ENCODE measurements at regions not wholly inside any gene's neighbourhood (a gene's known extent, or its start where the extent isn't known, plus 50 kb on each side); places are given as distances from the start of the nearest gene placed in this dataset.
"Not testable (repeated sequence)": the region's sequence is repeated elsewhere in the genome, so short reads cannot be mapped to it uniquely, and the experiment has no call there.

DNA sequence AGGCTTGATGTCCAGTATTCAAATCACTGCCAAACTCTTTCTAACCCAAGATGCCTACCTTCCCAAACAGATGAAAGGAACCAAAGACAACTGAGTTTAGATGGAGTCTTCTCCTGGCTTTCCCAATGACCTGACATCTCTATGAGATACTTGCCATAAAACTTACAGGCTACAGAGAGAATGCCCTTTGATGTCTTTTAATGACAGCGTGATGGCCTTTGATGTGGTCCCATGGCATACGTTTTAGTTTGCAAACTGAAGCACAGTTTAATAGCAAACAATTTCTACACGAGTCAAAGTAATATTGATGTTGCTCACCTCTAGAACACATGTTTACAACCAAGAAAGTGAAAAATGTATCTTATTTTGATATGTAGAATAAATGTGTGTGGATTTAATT lies 73.2 kb downstream of the ZIC4 start:
- CTCF ChIA-PET, result no interaction called here
- H3K4me3 Mint-ChIP-seq, result no peak overlapping the region
- intact Hi-C loops (cut with micrococcal nuclease), result no loop called here
- peaks cover 4% of the 10 kb centered on the region for H3K27me3 Mint-ChIP-seq (ENCODE audit: low read depth)
- no peak for DNase-seq
- no peaks in the 10 kb centered on the region for H3K4me1 Mint-ChIP-seq (ENCODE audit: low read depth)
- no peaks in the 10 kb centered on the region for H3K36me3 Mint-ChIP-seq (ENCODE audit: low read depth)
- H3K27ac Mint-ChIP-seq, result no peak overlapping the region
- no peaks in the 10 kb centered on the region for H3K9me3 Mint-ChIP-seq

DNA sequence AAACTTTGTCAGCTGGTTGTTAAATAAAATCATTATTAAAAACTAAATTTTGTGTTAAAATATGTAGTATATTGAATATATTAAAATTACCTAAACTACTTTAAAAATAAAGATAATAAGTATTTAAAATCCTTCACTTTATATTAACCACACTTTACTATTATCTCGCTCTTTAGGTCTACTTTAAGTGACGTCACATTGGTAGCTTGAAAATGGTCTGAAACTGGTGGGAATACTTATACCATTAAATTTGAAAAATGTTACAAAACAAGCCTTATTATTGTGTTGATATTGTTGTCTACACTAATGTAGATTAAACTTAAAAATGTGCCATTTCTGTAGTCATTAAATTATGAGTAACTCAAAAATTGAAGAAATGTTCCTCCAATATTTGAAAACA lies 77.6 kb downstream of the ZIC4 start:
- no peak for DNase-seq
- H3K4me3 Mint-ChIP-seq, result no peak overlapping the region
- H3K4me1 Mint-ChIP-seq (ENCODE audit: low read depth), result no peaks in the 10 kb centered on the region
- intact Hi-C loops (cut with micrococcal nuclease), result no loop called here
- no peak overlapping the region for H3K27ac Mint-ChIP-seq
- CTCF ChIA-PET, result no interaction called here
- H3K27me3 Mint-ChIP-seq (ENCODE audit: low read depth), result peaks cover 2% of the 10 kb centered on the region
- no peaks in the 10 kb centered on the region for H3K9me3 Mint-ChIP-seq
- H3K36me3 Mint-ChIP-seq (ENCODE audit: low read depth), result no peaks in the 10 kb centered on the region

DNA sequence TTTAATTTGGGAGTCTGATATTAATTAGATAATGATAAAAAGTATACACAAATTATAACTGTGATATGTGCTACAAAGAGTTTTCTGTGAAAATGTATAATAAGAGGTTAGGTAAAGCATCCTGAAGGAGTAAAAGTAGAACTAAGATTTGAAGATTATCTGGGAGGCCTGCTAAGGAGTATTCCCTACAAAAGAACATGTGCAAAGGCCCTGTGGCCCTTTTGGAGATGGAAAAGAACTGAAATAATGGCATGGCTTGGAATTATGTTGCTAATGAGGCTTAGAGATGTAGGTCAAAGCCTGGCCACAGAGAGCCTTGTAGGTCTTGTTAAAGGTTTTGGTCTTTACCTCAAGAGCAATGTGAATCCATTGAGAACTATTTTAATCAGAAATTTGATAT lies 82.0 kb downstream of the ZIC4 start:
- no peak for DNase-seq
- H3K4me1 Mint-ChIP-seq (ENCODE audit: low read depth), result no peaks in the 10 kb centered on the region
- no peak overlapping the region for H3K4me3 Mint-ChIP-seq
- intact Hi-C loops (cut with micrococcal nuclease), result no loop called here
- H3K27ac Mint-ChIP-seq, result no peak overlapping the region
- no peaks in the 10 kb centered on the region for H3K36me3 Mint-ChIP-seq (ENCODE audit: low read depth)
- H3K9me3 Mint-ChIP-seq, result peaks cover 3% of the 10 kb centered on the region
- CTCF ChIA-PET, result no interaction called here
- H3K27me3 Mint-ChIP-seq (ENCODE audit: low read depth), result no peaks in the 10 kb centered on the region

DNA sequence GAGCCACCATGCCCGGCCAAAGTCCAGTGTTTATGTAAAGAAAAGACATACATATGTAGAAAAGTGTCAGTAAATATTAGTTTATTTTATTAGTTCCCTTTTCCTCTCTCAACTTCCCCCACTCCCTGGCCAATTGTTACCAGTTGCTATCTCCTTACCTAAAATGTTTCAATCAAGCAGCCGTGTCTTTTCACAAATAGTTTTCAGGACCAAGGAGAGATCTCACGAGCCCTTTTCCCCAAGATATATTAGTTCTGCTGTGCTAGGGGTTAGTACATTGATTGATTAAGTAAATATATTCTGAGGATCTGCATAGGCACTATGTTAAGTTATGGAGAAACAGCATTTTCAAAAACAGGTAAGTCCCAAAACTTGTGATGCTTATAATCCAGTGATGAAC lies 87.4 kb downstream of the ZIC4 start:
- H3K27me3 Mint-ChIP-seq (ENCODE audit: low read depth), result no peaks in the 10 kb centered on the region
- no peak for DNase-seq

DNA sequence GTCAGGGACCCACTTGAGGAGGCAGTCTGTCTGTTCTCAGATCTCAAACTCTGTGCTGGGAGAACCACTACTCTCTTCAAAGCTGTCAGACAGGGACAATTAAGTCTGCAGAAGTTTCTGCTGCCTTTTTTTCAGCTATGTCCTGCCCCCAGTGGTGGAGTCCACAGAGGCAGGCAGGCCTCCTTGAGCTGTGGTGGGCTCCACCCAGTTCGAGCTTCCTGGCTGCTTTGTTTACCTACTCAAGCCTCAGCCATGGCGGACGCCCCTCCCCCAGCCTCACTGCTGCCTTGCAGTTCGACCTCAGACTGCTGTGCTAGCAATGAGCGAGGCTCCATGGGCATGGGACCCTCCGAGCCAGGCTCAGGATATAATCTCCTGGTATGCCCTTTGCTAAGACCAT lies 89.3 kb downstream of the ZIC4 start:
- H3K4me1 Mint-ChIP-seq (ENCODE audit: low read depth); H3K27ac Mint-ChIP-seq; CTCF ChIA-PET; intact Hi-C loops (cut with micrococcal nuclease); DNase-seq; H3K9me3 Mint-ChIP-seq; H3K36me3 Mint-ChIP-seq (ENCODE audit: low read depth); H3K4me3 Mint-ChIP-seq; H3K27me3 Mint-ChIP-seq (ENCODE audit: low read depth): not testable (repeated sequence)

More for the DNA sequence above, 87.4 kb downstream of the ZIC4 start:
- Mint-ChIP-seq H3K9me3 (peaks cover 3% of the 10 kb centered on the region), H3K4me1 (ENCODE audit: low read depth) (no peaks in the 10 kb centered on the region), H3K36me3 (ENCODE audit: low read depth) (no peaks in the 10 kb centered on the region), H3K4me3 (no peak overlapping the region), H3K27ac (no peak overlapping the region)
- intact Hi-C loops (cut with micrococcal nuclease), result no loop called here
- CTCF ChIA-PET, result no interaction called here

DNA sequence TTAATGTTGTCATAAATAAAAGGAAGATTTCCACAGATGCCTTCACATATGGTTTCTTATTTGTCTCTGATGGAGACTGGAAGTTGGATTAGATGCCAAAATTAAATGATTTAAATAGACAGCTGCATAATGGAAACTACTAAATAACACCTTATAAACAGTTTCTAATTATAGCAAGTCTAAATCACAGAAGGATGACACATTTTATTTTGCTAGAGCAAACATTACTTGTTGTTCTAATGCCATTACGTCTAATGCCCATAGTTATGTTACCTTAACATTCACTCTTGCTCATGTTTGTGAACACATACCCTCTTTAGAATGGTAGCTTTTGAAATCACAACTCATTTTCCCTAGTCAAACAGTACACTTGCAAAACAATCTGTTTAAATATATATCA lies 92.8 kb downstream of the ZIC4 start:
- CTCF ChIA-PET, result no interaction called here
- intact Hi-C loops (cut with micrococcal nuclease), result no loop called here
- no peaks in the 10 kb centered on the region for H3K27me3 Mint-ChIP-seq (ENCODE audit: low read depth)

DNA sequence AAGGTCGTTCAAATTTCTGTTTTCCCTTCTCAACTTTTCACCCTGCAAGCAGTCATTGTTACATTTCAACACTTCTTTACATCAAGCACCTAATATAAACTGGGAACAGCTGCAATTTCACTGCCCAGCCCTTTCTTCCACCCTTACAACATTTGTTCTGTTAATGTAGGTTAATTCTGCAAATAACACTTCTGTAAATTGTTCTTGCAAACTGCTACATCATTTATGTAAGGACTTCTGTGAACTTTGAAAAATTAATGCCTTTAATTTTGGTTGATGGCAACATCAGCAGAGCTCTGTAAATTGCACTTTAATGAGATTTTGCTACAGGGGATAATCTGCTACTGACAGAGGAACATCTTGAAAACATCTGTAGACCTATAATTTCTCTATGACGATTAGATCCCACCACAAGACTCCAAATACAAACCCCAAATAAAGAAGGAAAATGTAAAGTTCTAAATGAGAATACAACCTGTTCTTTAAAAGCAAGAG lies 93.5 kb downstream of the ZIC4 start:
- Mint-ChIP-seq H3K4me1 (ENCODE audit: low read depth) (no peaks in the 10 kb centered on the region), H3K27me3 (ENCODE audit: low read depth) (no peaks in the 10 kb centered on the region), H3K4me3 (no peak overlapping the region), H3K27ac (no peak overlapping the region), H3K9me3 (peaks cover 1% of the 10 kb centered on the region), H3K36me3 (ENCODE audit: low read depth) (no peaks in the 10 kb centered on the region)
- intact Hi-C loops (cut with micrococcal nuclease), result no loop called here
- CTCF ChIA-PET, result no interaction called here
- DNase-seq, result no peak

More for the DNA sequence above, 92.8 kb downstream of the ZIC4 start:
- Mint-ChIP-seq H3K36me3 (ENCODE audit: low read depth) (no peaks in the 10 kb centered on the region), H3K4me3 (no peak overlapping the region), H3K9me3 (peaks cover 1% of the 10 kb centered on the region), H3K27ac (no peak overlapping the region), H3K4me1 (ENCODE audit: low read depth) (no peaks in the 10 kb centered on the region)
- no peak for DNase-seq

DNA sequence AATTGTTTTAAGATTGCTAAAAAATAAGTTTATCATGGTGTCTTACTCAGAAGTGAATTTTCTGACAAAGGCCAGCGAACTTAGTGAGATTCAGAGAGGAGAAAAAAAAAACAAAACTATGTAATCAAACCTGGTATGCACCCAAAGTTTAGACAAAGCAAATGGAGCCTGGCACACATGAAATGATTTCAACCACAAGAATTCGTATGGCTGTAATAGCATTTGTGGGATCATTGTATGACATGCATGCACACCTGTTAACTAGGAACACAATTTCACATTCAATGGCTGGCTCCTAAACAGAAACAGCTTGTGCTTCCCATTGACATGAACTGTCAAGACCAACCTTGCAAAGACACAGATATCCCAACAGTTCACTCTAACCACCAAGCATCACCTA lies 94.6 kb downstream of the ZIC4 start:
- CTCF ChIA-PET, result no interaction called here
- intact Hi-C loops (cut with micrococcal nuclease), result no loop called here
- H3K9me3 Mint-ChIP-seq, result peaks cover 1% of the 10 kb centered on the region
- no peak for DNase-seq
- H3K36me3 Mint-ChIP-seq (ENCODE audit: low read depth), result no peaks in the 10 kb centered on the region
- H3K27ac Mint-ChIP-seq, result no peak overlapping the region
- no peaks in the 10 kb centered on the region for H3K27me3 Mint-ChIP-seq (ENCODE audit: low read depth)
- H3K4me1 Mint-ChIP-seq (ENCODE audit: low read depth), result no peaks in the 10 kb centered on the region
- H3K4me3 Mint-ChIP-seq, result no peak overlapping the region

DNA sequence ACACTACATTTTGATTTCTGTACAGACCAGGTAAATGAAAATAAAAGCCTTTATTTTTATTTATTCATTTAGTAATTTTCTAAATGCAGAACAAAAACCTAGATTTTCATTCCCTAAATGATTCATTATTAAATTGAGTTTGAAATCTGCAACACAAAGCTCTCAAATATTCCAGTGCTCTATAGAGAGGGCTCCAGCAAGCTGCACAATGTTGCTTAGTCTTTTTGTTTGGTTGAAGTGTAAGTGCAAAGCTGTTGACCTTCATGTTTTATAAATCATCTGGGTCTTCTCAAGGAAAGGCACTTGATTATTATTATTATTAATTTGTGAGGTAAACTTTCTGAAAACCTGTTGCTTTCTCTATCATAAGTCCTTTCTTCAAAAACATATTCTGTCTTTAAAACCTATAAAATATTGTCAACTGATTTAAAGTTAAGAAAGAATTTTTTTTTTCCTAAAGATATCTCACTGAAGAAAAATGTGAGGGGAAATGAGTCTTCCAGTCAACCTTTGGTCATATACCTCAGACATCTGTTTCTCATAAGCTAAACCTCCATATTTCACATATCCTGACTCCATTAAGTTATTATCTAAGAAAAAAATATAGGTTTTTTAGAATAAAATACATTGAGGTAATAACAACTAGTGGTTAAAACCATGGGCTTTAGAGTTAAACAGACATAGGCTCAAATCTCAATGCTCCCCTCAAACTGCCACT lies 100.7 kb downstream of the ZIC4 start:
- H3K4me1 Mint-ChIP-seq (ENCODE audit: low read depth), result no peaks in the 10 kb centered on the region
- H3K27me3 Mint-ChIP-seq (ENCODE audit: low read depth), result no peaks in the 10 kb centered on the region
- no peaks in the 10 kb centered on the region for H3K36me3 Mint-ChIP-seq (ENCODE audit: low read depth)
- CTCF ChIA-PET, result no interaction called here
- no peak overlapping the region for H3K27ac Mint-ChIP-seq
- peaks cover 2% of the 10 kb centered on the region for H3K9me3 Mint-ChIP-seq
- intact Hi-C loops (cut with micrococcal nuclease), result no loop called here
- H3K4me3 Mint-ChIP-seq, result no peak overlapping the region
- no peak for DNase-seq

DNA sequence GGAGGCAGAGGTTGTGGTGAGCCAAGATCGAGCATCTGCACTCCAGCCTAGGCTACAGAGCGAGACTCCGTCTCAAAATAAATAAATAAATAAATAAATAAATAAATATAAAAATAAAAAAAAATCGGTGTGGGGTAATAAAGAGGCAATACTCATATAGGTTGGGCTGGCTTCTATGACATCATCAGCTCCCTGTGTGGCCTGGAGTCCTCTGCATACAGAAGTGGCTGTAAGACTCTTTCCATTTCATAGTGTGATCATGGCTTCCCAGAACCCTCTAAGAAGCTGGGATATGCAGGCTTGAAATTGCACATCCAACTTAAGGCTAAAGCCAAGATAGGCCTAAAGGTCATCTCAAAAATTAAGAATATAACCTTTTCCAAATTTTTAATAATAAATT lies 101.6 kb downstream of the ZIC4 start:
- Mint-ChIP-seq H3K27me3 (ENCODE audit: low read depth) (no peaks in the 10 kb centered on the region), H3K4me1 (ENCODE audit: low read depth) (no peaks in the 10 kb centered on the region), H3K9me3 (peaks cover 3% of the 10 kb centered on the region), H3K36me3 (ENCODE audit: low read depth) (no peaks in the 10 kb centered on the region), H3K27ac (no peak overlapping the region), H3K4me3 (no peak overlapping the region)
- CTCF ChIA-PET, result no interaction called here
- DNase-seq, result no peak
- intact Hi-C loops (cut with micrococcal nuclease), result no loop called here

DNA sequence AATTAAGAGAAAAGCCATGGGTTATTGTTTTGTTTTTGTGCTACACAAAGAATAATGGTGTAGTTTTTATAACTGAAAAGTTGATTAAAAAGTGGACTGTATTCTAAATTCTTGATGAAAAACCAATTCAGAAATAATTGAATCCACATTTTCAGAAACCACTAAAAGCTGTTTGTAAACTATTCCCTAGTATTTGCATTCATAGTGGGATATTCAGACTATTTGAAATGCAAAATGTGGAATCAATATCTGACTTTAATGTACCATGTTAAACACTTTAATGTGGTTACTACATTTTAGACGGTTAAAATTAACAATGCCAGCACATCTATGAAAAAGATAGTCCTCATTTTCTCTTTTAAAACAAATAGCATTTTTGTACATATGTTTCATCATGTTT lies 104.6 kb downstream of the ZIC4 start:
- no peaks in the 10 kb centered on the region for H3K36me3 Mint-ChIP-seq (ENCODE audit: low read depth)
- CTCF ChIA-PET, result no interaction called here
- no peaks in the 10 kb centered on the region for H3K27me3 Mint-ChIP-seq (ENCODE audit: low read depth)
- peaks cover 3% of the 10 kb centered on the region for H3K9me3 Mint-ChIP-seq
- H3K4me3 Mint-ChIP-seq, result no peak overlapping the region
- no peaks in the 10 kb centered on the region for H3K4me1 Mint-ChIP-seq (ENCODE audit: low read depth)
- DNase-seq, result no peak
- H3K27ac Mint-ChIP-seq, result no peak overlapping the region
- intact Hi-C loops (cut with micrococcal nuclease), result no loop called here

DNA sequence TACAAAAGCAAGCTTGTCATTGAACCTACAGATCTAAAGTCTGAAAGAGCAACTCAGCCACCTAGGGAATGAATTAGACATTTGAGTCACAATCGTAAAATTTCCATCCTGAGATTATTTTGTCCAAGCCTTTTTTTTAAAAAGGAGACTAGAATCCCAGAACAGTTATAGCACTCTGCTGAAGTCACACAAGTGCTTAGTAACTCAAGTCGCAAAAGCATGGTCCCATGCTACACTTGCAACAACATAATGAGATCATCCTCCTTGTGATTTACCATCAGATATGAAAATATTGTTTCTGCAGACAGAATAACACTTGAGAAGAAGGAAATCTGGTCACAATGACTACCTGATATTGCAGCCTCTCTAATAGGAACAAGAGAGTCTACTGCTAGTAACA lies 106.7 kb downstream of the ZIC4 start:
- H3K36me3 Mint-ChIP-seq (ENCODE audit: low read depth), result no peaks in the 10 kb centered on the region
- intact Hi-C loops (cut with micrococcal nuclease), result no loop called here

DNA sequence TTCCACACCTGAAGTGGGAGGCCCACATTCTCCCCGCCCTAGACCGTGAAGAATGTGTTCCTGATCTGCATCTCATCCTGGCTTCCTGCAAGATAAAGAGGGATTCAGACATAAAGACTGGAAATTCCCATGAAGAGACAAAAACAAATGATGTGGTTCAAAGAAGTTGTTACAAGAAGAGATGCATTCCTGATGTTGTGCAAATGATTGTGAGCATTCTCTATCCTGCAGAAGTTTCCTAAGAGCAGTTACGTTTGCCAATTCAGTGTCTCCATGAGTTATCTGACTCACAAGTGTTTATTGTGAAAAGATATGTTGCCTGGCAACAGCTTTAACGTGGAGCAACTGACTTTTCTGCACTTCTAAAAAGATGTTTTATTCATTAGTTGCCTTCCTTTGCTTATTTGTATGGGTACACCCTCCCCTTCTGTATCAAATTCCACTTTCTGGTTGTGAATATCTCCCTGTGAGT lies 107.8 kb downstream of the ZIC4 start:
- no peaks in the 10 kb centered on the region for H3K4me1 Mint-ChIP-seq (ENCODE audit: low read depth)
- no peaks in the 10 kb centered on the region for H3K36me3 Mint-ChIP-seq (ENCODE audit: low read depth)
- DNase-seq, result no peak
- no peak overlapping the region for H3K4me3 Mint-ChIP-seq
- intact Hi-C loops (cut with micrococcal nuclease), result no loop called here
- H3K27ac Mint-ChIP-seq, result no peak overlapping the region
- CTCF ChIA-PET, result no interaction called here
- peaks cover 3% of the 10 kb centered on the region for H3K9me3 Mint-ChIP-seq
- no peaks in the 10 kb centered on the region for H3K27me3 Mint-ChIP-seq (ENCODE audit: low read depth)

More for the DNA sequence above, 106.7 kb downstream of the ZIC4 start:
- no peak for DNase-seq
- H3K27ac Mint-ChIP-seq, result no peak overlapping the region
- CTCF ChIA-PET, result no interaction called here
- H3K4me3 Mint-ChIP-seq, result no peak overlapping the region
- H3K27me3 Mint-ChIP-seq (ENCODE audit: low read depth), result no peaks in the 10 kb centered on the region
- no peaks in the 10 kb centered on the region for H3K4me1 Mint-ChIP-seq (ENCODE audit: low read depth)
- H3K9me3 Mint-ChIP-seq, result peaks cover 5% of the 10 kb centered on the region

All from activated naive CD4-positive, alpha-beta T cell treated with anti-CD3 and anti-CD28 coated beads for 36 hours (primary cell).